Endothelial cell of umbilical vein (primary cell): ENCODE measurements at regions not wholly inside any gene's neighbourhood (a gene's known extent, or its start where the extent isn't known, plus 50 kb on each side); places are given as distances from the start of the nearest gene placed in this dataset.

Experiments
- JUN ChIP-seq: IDR thresholded peaks from 2 replicates; pipeline ENCODE4 v1.6.1; 2011; ENCODE audit warnings: borderline replicate concordance, low read depth; ENCODE audit not compliant: insufficient read length, insufficient read depth
- TF ChIP-seq, protein P1 (sequence below), 2 donors: IDR thresholded peaks; 1 replicate in 1 of 2; 2 replicates in 1 of 2; pipeline ENCODE4 v1.5.1; 2011; ENCODE audit warnings: low read length in 2 of 2, mild to moderate bottlenecking in 2 of 2, moderate library complexity in 2 of 2, control low read depth in 1 of 2, inconsistent platforms in 1 of 2, low read depth in 1 of 2; ENCODE audit not compliant: insufficient read depth in 1 of 2; ENCODE audit errors: extremely low read depth in 1 of 2

DNA sequence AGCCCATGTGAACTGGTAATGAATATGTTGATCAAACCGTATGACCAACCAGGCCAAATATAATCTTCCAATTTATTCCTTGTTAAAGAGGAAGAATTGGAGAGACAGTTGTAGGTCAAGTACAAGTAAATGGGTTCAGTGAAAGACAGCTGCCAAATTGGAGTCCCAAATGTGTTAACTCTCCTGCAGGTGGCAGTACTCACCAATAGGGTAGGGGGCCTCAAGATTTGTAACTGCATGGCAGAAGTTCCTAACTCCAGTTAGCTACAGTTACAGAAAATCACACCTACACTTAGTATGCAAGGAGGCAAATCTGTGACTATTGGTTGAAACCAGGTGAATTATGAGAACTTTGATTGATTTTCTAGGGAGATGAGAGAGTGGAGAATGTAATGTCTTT lies 278.0 kb downstream of the ZBBX start:
- TF ChIP-seq, protein P1, sequence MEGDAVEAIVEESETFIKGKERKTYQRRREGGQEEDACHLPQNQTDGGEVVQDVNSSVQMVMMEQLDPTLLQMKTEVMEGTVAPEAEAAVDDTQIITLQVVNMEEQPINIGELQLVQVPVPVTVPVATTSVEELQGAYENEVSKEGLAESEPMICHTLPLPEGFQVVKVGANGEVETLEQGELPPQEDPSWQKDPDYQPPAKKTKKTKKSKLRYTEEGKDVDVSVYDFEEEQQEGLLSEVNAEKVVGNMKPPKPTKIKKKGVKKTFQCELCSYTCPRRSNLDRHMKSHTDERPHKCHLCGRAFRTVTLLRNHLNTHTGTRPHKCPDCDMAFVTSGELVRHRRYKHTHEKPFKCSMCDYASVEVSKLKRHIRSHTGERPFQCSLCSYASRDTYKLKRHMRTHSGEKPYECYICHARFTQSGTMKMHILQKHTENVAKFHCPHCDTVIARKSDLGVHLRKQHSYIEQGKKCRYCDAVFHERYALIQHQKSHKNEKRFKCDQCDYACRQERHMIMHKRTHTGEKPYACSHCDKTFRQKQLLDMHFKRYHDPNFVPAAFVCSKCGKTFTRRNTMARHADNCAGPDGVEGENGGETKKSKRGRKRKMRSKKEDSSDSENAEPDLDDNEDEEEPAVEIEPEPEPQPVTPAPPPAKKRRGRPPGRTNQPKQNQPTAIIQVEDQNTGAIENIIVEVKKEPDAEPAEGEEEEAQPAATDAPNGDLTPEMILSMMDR (IDR thresholded peaks at IDR 0.05; ENCODE audit: extremely low read depth in 1 of 2, insufficient read depth in 1 of 2, low read depth in 1 of 2, low read length in 2 of 2) = no peak
- TF ChIP-seq JUN = no peak
